ENCODE measurements at regions not wholly inside any gene's neighbourhood (a gene's known extent, or its start where the extent isn't known, plus 50 kb on each side); places are given as distances from the start of the nearest gene placed in this dataset.

- TF ChIP-seq, protein P1, sequence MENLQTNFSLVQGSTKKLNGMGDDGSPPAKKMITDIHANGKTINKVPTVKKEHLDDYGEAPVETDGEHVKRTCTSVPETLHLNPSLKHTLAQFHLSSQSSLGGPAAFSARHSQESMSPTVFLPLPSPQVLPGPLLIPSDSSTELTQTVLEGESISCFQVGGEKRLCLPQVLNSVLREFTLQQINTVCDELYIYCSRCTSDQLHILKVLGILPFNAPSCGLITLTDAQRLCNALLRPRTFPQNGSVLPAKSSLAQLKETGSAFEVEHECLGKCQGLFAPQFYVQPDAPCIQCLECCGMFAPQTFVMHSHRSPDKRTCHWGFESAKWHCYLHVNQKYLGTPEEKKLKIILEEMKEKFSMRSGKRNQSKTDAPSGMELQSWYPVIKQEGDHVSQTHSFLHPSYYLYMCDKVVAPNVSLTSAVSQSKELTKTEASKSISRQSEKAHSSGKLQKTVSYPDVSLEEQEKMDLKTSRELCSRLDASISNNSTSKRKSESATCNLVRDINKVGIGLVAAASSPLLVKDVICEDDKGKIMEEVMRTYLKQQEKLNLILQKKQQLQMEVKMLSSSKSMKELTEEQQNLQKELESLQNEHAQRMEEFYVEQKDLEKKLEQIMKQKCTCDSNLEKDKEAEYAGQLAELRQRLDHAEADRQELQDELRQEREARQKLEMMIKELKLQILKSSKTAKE (IDR thresholded peaks at IDR 0.05; ENCODE audit: low read depth, poor library complexity, severe bottlenecking), result no peak
- no peak for TF ChIP-seq EED (IDR thresholded peaks at IDR 0.05; ENCODE audit: low read depth)
- TF ChIP-seq CREM (IDR thresholded peaks at IDR 0.05; ENCODE audit: low read depth), result no peak
- no peak for TF ChIP-seq RELA (IDR thresholded peaks at IDR 0.05; ENCODE audit: borderline replicate concordance, partially characterized antibody)
Observed at GRCh38 chr20:55918471-55918870, 86.8 kb downstream of the CBLN4 start (continued).

DNA sequence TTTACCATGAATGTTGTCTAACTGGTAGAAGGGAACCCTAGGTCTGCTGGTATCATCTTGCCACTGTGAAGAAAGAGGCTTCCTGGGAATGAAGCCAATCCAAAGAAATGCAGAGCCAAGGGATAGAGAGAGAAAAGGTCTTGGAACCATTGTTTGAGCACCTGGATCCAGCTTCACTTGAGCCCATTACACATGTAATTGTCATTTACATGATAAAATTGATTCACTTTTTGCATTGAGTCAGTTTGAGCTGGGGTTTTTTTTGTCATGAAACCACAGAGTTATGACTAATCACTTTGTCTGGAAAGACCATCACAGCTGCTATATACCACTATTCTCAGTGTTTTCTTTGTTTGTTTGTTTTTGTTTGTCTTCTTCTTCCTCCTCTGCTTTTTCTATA lies 112.3 kb downstream of the CBLN4 start:
- ChIA-PET SMC1A (ENCODE audit: uncharacterized antibody, unreplicated experiment) (no interaction called here), RAD21 (ENCODE audit: unreplicated experiment) (no interaction called here), POLR2A (no interaction called here), CTCF (no interaction called here)
- no peaks in the 10 kb centered on the region for H3K4me1 ChIP-seq (ENCODE audit: control insufficient read depth, insufficient read depth, low read length)
- no peaks in the 10 kb centered on the region for H3K9me3 ChIP-seq (replicated peaks; ENCODE audit: control insufficient read depth, insufficient read depth, low read length)
- H2AFZ ChIP-seq (ENCODE audit: control insufficient read depth, low read depth, low read length), result no peak overlapping the region
- no peak for DNase-seq (ENCODE audit: low read depth, low spot score)
- H3K27me3 ChIP-seq (replicated peaks in 1 of 2; ENCODE audit: control insufficient read depth in 2 of 2, insufficient read depth in 2 of 2, low read length in 1 of 2), result no peaks in the 10 kb centered on the region
- intact Hi-C loops (cut with micrococcal nuclease; ENCODE audit: unreplicated experiment) (no loop called here), in situ Hi-C loops (cut with MboI) (no loop called here)
- H3K79me2 ChIP-seq (ENCODE audit: control insufficient read depth, insufficient read depth, low read length), result no peaks in the 10 kb centered on the region
- no peak overlapping the region for H3K4me3 ChIP-seq
- no peak overlapping the region for H3K27ac ChIP-seq (ENCODE audit: control insufficient read depth, insufficient read depth)
- H4K20me1 ChIP-seq (ENCODE audit: control insufficient read depth, insufficient read depth), result no peaks in the 10 kb centered on the region
- BruUV-seq (replicated peaks), result no TSS peak
- no peak for FAIRE-seq
- no peaks in the 10 kb centered on the region for H3K36me3 ChIP-seq (ENCODE audit: control insufficient read depth in 2 of 2, insufficient read depth in 2 of 2, low read length in 1 of 2)
- H3K9ac ChIP-seq (ENCODE audit: control insufficient read depth, insufficient read depth, low read length), result no peak overlapping the region
- ATAC-seq, result no peak
- no peak overlapping the region for H3K4me2 ChIP-seq (ENCODE audit: control insufficient read depth, insufficient read depth)
- TF ChIP-seq PAX5 (IDR thresholded peaks at IDR 0.05; ENCODE audit: borderline replicate concordance, low read depth, low read length) (no peak), ATF3 (IDR thresholded peaks at IDR 0.05; ENCODE audit: borderline replicate concordance, extremely low read depth, low read depth, low read length) (no peak), CBFB (IDR thresholded peaks at IDR 0.05; ENCODE audit: low read depth) (no peak), SUPT20H (IDR thresholded peaks at IDR 0.05; ENCODE audit: borderline replicate concordance, control insufficient read depth, low read depth, low read length) (no peak), NFIC (IDR thresholded peaks at IDR 0.05; ENCODE audit: low read depth, low read length) (no peak), RELB (IDR thresholded peaks at IDR 0.05; ENCODE audit: low read depth) (no peak), CUX1 (IDR thresholded peaks at IDR 0.05; ENCODE audit: insufficient replicate concordance, low read depth, low read length) (no peak), ZNF24 (IDR thresholded peaks at IDR 0.05) (no peak)
- TF ChIP-seq, protein P1 (IDR thresholded peaks at IDR 0.05; ENCODE audit: low read depth, poor library complexity, severe bottlenecking), result no peak

Data from GM12878 (cell line).